Panc1 (cell line): ENCODE measurements at regions not wholly inside any gene's neighbourhood (a gene's known extent, or its start where the extent isn't known, plus 50 kb on each side); places are given as distances from the start of the nearest gene placed in this dataset.

Source experiments
- ATAC-seq: fragments of 200-7000 bp; cut with Tn5 transposase; 2 replicates; pipeline ENCODE4 v1.9.1; 2020; ENCODE audit warnings: mild to moderate bottlenecking, moderate library complexity
- BruUV-seq: library from RNA; stranded (reverse); fragments of 400-500 nt; replicated peaks from 2 replicates; lab custom pipeline; 2021; lab: Mats Ljungman, UMichigan
- CTCF ChIA-PET: fragments of 300-600 bp; sonication (Branson Sonifier 250); formaldehyde crosslinking; loops from one replicate; lab custom pipeline; 2022; ENCODE audit warnings: antibody characterized with exemption; lab: Charles Lee
- POLR2A ChIA-PET: fragments of 300-600 bp; sonication (Branson Sonifier 250); formaldehyde crosslinking; loops from one replicate; lab custom pipeline; 2022; ENCODE audit warnings: antibody characterized with exemption; lab: Charles Lee
- DNase-seq: peaks from one replicate; pipeline ENCODE4 v3.0.0-alpha.2; 2010; ENCODE audit warnings: low read depth, low spot score
- H3K27ac ChIP-seq: 2 replicates; pipeline ENCODE4 v1.5.1; 2011; ENCODE audit warnings: mild to moderate bottlenecking, low read length, inconsistent platforms
- H3K27me3 ChIP-seq: fragments of 200-500 bp; sonication (Bioruptor generic); 2 replicates; pipeline ENCODE4 v1.6.0; 2014; ENCODE audit warnings: low read length, inconsistent platforms; ENCODE audit not compliant: control insufficient read depth, insufficient read depth
- H3K36me3 ChIP-seq: fragments of 200-500 bp; sonication (Bioruptor generic); 2 replicates; pipeline ENCODE4 v1.5.1; 2014; ENCODE audit warnings: inconsistent platforms, mild to moderate bottlenecking, low read length, moderate library complexity; ENCODE audit not compliant: control insufficient read depth, insufficient read depth
- H3K4me1 ChIP-seq: 2 replicates; pipeline ENCODE4 v1.5.1; 2011; ENCODE audit warnings: inconsistent platforms, mild to moderate bottlenecking, low read length, moderate library complexity; ENCODE audit not compliant: control insufficient read depth, insufficient read depth
- H3K4me3 ChIP-seq, 2 experiments: 2 replicates each; pipeline ENCODE4 v1.5.1; 2011 to 2012; ENCODE audit warnings: low read depth in 2 of 2, low read length in 2 of 2, mild to moderate bottlenecking in 2 of 2, inconsistent platforms in 1 of 2, moderate library complexity in 1 of 2
- H3K9me3 ChIP-seq: fragments of 200-500 bp; sonication (Bioruptor generic); 2 replicates; pipeline ENCODE4 v1.5.1; 2014; ENCODE audit warnings: low read depth, mild to moderate bottlenecking, inconsistent platforms, low read length, moderate library complexity; ENCODE audit not compliant: control insufficient read depth, insufficient read depth
- POLR2AphosphoS5 ChIP-seq: IDR thresholded peaks from 2 replicates; pipeline ENCODE4 v1.6.1; 2012; ENCODE audit warnings: mild to moderate bottlenecking, low read depth, low read length, moderate library complexity
- SIN3A ChIP-seq: IDR thresholded peaks from 2 replicates; pipeline ENCODE4 v1.6.1; 2012; ENCODE audit warnings: low read depth, mild to moderate bottlenecking, low read length, moderate library complexity, borderline replicate concordance; ENCODE audit not compliant: insufficient read depth
- TCF7L2 ChIP-seq: IDR thresholded peaks from 2 replicates; pipeline ENCODE4 v1.6.1; 2011; ENCODE audit warnings: mild to moderate bottlenecking, low read depth, low read length, inconsistent platforms
- in situ Hi-C: cut with HindIII; loops from 2 replicates; pipeline ENCODE4 v1.10.0; 2016; ENCODE audit warnings: low sequenced_read_pairs, low pct_unique_long_range_greater_than_20kb
- intact Hi-C: fragments of 100-400 bp; cut with micrococcal nuclease; formaldehyde crosslinking; loops from one replicate; pipeline ENCODE4 v1.10.0; 2022; ENCODE audit not compliant: unreplicated experiment
- TF ChIP-seq, protein P1 (sequence below), 2 experiments: IDR thresholded peaks; 2 replicates each; pipeline ENCODE4 v1.6.1; 2011 to 2012; ENCODE audit warnings: low read depth in 2 of 2, control low read depth in 1 of 2, low read length in 1 of 2, mild to moderate bottlenecking in 1 of 2, moderate library complexity in 1 of 2; ENCODE audit not compliant: insufficient read depth in 1 of 2
- TF ChIP-seq, protein P2 (sequence below): fragments of 450-650 bp; IDR thresholded peaks from 2 replicates; pipeline ENCODE4 v1.5.1; 2017; ENCODE audit warnings: mild to moderate bottlenecking

- H3K4me1 ChIP-seq: no peaks in the 10 kb centered on the region
- no TSS peak for BruUV-seq
- TF ChIP-seq TCF7L2 (no peak), SIN3A (no peak), POLR2AphosphoS5 (no peak)
- TF ChIP-seq, protein P1, sequence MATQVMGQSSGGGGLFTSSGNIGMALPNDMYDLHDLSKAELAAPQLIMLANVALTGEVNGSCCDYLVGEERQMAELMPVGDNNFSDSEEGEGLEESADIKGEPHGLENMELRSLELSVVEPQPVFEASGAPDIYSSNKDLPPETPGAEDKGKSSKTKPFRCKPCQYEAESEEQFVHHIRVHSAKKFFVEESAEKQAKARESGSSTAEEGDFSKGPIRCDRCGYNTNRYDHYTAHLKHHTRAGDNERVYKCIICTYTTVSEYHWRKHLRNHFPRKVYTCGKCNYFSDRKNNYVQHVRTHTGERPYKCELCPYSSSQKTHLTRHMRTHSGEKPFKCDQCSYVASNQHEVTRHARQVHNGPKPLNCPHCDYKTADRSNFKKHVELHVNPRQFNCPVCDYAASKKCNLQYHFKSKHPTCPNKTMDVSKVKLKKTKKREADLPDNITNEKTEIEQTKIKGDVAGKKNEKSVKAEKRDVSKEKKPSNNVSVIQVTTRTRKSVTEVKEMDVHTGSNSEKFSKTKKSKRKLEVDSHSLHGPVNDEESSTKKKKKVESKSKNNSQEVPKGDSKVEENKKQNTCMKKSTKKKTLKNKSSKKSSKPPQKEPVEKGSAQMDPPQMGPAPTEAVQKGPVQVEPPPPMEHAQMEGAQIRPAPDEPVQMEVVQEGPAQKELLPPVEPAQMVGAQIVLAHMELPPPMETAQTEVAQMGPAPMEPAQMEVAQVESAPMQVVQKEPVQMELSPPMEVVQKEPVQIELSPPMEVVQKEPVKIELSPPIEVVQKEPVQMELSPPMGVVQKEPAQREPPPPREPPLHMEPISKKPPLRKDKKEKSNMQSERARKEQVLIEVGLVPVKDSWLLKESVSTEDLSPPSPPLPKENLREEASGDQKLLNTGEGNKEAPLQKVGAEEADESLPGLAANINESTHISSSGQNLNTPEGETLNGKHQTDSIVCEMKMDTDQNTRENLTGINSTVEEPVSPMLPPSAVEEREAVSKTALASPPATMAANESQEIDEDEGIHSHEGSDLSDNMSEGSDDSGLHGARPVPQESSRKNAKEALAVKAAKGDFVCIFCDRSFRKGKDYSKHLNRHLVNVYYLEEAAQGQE (IDR thresholded peaks at IDR 0.05; ENCODE audit: insufficient read depth in 1 of 2, low read depth in 2 of 2, low read length in 1 of 2): no peak
- TF ChIP-seq, protein P2, sequence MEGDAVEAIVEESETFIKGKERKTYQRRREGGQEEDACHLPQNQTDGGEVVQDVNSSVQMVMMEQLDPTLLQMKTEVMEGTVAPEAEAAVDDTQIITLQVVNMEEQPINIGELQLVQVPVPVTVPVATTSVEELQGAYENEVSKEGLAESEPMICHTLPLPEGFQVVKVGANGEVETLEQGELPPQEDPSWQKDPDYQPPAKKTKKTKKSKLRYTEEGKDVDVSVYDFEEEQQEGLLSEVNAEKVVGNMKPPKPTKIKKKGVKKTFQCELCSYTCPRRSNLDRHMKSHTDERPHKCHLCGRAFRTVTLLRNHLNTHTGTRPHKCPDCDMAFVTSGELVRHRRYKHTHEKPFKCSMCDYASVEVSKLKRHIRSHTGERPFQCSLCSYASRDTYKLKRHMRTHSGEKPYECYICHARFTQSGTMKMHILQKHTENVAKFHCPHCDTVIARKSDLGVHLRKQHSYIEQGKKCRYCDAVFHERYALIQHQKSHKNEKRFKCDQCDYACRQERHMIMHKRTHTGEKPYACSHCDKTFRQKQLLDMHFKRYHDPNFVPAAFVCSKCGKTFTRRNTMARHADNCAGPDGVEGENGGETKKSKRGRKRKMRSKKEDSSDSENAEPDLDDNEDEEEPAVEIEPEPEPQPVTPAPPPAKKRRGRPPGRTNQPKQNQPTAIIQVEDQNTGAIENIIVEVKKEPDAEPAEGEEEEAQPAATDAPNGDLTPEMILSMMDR: no peak
- no peak overlapping the region for H3K4me3 ChIP-seq
- no peak overlapping the region for H3K27ac ChIP-seq
- in situ Hi-C loops: no loop called here
- H3K27me3 ChIP-seq: peaks cover 3% of the 10 kb centered on the region; the same call in 1 of the 2 replicates
- H3K36me3 ChIP-seq: no peaks in the 10 kb centered on the region
- ChIA-PET CTCF (no interaction called here), POLR2A (no interaction called here)
- no peak for ATAC-seq
- no peaks in the 10 kb centered on the region for H3K9me3 ChIP-seq
- no peak for DNase-seq
- intact Hi-C loops: no loop called here
Observed at GRCh38 chr20:22908944-22909343, 126.2 kb upstream of the SSTR4 start.

DNA sequence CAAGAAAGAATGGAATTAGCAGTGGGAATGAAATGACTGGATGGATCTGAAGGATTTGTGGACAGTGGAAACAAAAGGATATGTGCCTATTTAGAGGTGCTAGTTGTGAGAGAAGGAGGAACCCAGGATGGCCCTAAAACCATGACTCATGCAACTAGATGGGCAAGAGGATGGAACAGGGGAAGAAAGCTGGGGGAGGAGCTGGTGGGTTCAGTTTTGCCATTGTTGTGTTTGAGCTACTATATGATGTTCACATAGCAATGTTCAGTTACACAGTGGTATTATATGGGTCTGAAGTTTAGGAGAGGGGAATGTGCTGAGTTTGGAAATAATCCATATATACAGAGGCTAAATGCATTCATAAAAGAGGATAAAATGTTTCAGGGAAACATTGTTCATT lies 125.7 kb upstream of the SSTR4 start:
- ATAC-seq (no peak), DNase-seq (no peak)
- CTCF ChIA-PET: no interaction called here
- Histone ChIP-seq H3K9me3 (no peaks in the 10 kb centered on the region), H3K4me1 (no peaks in the 10 kb centered on the region), H3K27ac (no peak overlapping the region), H3K36me3 (no peaks in the 10 kb centered on the region), H3K27me3 (peaks cover 3% of the 10 kb centered on the region; the same call in 1 of the 2 replicates), H3K4me3 (no peak overlapping the region)
- BruUV-seq: no TSS peak
- POLR2A ChIA-PET: no interaction called here
- TF ChIP-seq SIN3A (no peak), POLR2AphosphoS5 (no peak), TCF7L2 (no peak)
- TF ChIP-seq, protein P2: no peak
- TF ChIP-seq, protein P1 (IDR thresholded peaks at IDR 0.05; ENCODE audit: insufficient read depth in 1 of 2, low read depth in 2 of 2, low read length in 1 of 2): no peak
- in situ Hi-C loops (no loop called here), intact Hi-C loops (no loop called here)
